RCC 7860 (cell line): ENCODE measurements at regions not wholly inside any gene's neighbourhood (a gene's known extent, or its start where the extent isn't known, plus 50 kb on each side); places are given as distances from the start of the nearest gene placed in this dataset.
"Not testable (repeated sequence)": the region's sequence is repeated elsewhere in the genome, so short reads cannot be mapped to it uniquely, and the experiment has no call there.

ENCODE experiments used
- DNase-seq: peaks from one replicate; pipeline ENCODE4 v3.0.0-alpha.2; 2015; ENCODE audit warnings: low spot score
- FAIRE-seq: peaks from 2 replicates; lab custom pipeline; 2012; peaks lifted over from hg19 to GRCh38; lab: Jason Lieb, UNC

DNA sequence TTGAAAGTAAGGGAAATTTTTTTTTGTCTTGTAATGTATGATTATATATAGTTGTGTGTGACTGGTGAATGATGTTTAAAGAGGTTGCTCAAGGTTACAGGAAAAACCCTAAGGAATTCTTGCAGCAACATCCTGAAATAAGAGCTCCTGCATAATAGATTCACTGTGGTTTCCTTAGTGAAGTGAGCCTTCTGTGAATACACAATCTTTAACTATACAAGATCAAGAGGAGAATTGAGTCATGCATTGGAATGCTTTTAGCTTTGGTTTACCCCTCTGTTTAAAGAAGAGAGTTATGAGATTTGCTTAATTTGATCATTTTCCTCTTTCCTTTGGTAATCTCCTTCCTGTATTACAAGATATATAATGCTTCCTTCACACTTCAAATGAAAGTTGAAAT, 141.6 kb upstream of the EYA4 start:
- DNase-seq (peak; percentile 83), FAIRE-seq (peak; percentile 88)

DNA sequence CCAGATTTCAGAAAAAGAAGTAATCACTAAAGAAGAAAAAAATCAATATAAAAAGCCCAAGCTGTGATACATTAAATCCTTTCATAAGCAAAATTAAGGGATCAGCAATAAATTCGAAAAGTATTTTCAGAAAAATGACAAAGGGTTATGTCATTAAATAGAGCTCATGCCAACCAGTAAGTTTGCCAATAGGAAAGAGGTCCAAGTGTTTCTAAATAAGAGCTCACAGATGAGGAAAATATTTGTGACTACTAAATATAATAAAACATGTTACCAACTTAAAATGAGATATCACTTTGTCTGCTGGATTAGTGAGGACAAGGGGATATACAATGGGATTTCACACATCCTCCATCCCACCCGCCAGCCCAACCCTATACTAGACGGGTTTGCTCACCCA, 140.3 kb upstream of the EYA4 start:
- DNase-seq, result no peak
- FAIRE-seq, result no peak

DNA sequence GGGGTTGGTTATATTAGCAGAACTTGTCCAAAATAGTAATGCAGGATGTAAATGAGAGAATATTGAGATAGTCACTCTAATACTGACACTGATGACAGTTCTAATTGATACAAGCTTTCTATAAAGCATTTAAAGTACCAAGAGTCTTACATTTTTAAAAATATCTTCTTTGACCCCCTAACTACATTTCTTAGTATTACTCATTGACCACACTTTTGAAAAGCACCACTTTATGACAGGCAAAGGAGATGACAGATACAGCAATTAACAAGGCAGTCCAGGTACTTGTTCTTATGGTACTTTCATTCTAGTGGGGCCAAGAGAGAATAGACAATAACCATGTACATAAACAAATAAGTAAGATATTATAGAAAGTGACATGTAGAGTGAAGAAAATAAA, 139.4 kb upstream of the EYA4 start:
- no peak for FAIRE-seq
- DNase-seq, result no peak

DNA sequence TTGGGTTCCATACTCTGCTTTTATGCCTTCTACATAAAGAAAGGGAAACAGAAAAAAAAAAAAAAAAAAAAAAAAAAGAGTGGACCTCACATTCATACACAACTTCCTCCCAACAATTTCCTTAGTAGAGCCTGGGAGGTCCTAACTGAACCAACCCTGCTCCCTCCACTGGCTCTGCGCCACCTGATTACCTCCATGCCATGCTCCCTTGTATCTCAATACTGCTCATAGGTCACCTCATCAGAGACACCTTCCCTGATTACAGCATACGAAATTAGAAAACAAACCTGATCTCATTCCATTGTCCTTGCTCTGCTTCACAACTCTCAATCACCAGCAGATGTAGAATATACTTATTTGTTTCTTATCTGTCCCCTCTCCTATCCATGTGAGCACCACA, 134.2 kb upstream of the EYA4 start:
- no peak for DNase-seq
- no peak for FAIRE-seq

DNA sequence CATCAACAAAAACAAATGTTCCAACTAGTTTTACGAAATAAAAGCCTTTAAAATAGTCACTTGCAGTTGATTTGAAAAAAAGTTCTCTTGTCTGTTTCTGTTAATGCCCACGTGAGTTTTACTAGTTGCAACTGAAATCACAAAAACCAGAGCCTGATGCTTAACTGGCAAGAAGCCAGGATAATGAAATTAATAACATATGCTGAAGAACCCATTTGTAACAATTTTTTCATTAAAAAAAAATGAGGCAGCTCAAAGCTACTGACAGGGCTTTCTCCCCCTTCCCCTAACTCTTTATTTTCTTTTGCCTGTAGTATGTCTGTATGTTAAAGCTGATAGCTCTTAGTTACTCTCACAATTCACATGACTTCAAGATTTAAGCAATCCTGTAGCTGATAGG, 132.7 kb upstream of the EYA4 start:
- DNase-seq (no peak), FAIRE-seq (no peak)

DNA sequence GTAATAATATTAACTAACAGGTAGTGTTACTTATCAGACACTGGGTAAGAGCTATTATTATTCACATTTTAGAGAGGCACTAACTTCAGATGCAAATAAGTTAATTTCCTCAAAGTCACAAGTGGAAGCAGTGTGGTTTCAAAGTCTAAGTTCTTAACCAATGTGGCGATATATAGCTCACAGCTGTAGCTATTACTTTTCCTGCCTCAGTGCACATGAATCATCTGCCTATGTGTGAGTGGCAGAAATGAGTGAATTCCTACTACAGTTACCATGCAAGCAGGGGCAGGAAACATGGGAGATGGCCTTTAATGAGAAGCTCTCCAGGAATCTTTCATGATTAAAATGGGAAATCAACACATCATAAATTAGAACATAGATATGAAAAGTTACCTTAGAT, 126.2 kb upstream of the EYA4 start:
- peak; percentile 52 for DNase-seq
- FAIRE-seq, result peak; percentile 82

DNA sequence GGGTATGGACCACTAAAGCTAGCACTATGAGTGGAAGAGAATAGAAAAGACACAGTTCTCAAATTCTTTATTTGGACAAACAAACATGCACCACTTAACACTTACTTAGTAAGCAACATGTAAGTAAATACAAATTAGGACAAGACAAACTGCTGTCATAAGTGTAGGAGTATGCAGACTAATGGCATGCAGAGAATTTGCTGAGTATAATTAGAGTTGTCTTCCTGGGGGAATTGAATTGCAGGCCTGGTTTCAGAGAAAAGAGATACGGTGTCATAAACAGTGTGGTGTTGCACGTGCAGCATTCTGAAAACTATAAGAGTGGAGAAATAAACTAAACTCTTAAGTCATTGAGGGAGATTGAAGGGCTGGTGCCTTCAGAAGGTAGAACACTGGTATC, 125.2 kb upstream of the EYA4 start:
- FAIRE-seq, result no peak
- no peak for DNase-seq

DNA sequence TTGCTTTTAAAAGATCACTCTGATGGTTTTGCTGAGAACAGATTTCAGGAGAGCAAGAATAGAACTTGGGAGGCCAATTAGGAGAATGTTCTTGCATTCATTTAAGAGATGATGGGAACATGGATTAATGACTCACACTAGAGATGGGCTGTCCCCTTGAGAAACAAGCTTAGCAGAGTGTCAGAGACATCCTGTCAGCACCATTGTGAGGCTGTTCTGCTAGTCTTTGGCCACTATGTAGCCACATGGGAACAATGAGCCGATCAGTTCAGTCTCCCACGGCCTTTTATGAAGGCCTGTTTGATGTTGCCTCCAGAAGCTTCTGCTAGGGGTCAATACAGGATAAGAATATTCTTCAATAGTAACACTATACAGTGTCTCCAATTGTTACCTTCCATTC, 113.0 kb upstream of the EYA4 start:
- FAIRE-seq, result no peak
- DNase-seq, result no peak

DNA sequence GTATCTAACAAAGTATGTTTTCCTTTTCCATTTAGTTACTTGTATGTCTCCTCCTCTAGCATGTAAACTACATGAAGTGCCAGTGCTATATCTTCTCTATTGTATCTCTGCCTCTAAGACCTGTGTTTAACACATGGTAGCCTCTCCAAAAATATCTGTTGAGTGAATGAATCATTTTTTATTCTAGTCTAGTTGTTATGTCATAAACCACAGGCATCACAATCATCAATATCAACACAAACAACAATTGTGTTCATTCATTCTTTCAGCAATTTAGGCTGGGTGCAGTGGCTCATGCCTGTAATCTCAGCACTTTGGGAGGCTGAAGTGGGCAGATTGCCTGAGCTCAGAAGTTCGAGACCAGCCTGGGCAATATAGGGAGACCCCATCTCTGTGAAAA, 111.6 kb upstream of the EYA4 start:
- no peak for FAIRE-seq
- no peak for DNase-seq

DNA sequence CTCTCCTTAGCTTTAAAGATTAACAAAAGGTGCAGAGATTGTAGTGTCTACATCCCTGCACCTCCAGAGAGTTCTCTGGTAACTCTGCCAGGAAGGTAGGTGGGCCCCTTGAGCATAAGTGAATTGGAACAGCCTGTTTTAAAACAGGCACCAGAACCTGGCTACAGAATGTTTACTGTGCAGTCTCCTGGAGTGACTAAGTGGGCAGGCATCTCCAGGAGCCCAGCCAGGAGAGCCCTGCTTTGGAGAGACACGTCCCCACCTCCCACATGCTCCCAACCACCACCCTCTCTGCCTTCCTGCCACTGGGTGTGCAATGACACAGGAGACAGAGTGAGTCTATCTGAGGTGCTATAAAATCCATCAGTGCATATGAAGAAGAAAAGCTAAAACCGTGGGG, 110.3 kb upstream of the EYA4 start:
- FAIRE-seq (peak; percentile 85), DNase-seq (peak; percentile 85)

DNA sequence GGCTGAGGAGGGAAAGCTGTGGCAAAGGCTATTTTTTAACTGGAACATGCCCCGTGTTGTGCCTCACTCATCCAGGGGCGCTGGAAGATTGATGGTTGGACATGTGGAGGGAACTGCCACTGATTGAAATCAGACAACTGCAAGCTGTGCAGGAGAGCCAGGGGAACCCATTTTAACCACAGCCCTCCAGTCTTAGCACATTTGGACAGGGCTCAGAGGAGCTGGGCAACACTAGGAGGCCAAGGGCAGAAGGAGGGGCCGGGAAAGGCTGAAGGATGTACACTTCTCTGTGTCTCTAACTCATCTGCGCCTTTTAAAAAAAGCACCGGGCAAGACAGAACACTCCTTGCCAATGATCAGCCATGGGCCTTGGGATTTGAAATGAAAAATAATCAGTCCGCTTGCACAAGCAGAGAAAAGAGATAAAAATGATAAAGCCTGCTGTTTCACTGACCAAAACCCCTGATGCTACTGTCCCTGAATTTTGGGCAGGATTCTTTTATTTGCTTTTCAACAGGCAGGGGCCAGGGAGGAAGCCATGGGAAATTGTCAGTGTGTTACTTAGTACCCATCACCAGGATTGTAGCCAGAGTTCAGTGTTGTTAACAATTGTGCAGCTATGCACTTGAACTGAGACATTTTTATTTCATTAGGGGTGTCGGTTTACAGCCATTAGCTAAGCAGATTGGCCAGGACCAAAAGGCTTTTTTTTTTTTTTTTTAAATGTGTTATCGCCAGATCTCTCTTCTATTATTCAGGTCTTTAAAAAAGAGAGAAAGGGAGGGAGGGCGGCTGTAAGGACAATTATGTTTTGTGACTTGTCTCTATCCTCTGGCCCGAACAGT, 109.3 kb upstream of the EYA4 start:
- FAIRE-seq (no peak), DNase-seq (no peak)

DNA sequence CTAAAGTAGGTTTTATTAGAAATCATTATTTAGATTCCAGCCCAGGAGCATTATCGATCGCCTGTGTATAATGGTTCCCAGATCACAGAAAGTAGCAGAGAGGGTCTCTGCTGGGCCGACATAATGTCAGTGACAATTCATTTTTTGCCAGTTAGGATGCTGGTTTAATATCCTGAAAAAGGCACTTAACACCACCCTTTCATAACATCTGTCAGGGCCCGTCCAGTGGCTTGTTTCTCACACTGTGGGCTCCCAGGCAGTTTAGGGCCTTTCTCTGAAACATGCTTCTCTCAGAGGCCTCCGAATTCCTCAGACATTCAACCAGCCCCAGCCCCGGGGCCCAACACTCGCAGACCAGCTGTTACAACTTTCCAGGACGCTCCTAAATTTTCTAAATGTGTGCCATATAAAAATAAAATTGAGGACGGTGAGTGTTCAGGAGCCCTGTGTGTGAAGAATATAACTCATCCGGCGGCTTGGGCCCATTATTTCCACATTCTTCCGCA, 108.6 kb upstream of the EYA4 start:
- no peak for DNase-seq

DNA sequence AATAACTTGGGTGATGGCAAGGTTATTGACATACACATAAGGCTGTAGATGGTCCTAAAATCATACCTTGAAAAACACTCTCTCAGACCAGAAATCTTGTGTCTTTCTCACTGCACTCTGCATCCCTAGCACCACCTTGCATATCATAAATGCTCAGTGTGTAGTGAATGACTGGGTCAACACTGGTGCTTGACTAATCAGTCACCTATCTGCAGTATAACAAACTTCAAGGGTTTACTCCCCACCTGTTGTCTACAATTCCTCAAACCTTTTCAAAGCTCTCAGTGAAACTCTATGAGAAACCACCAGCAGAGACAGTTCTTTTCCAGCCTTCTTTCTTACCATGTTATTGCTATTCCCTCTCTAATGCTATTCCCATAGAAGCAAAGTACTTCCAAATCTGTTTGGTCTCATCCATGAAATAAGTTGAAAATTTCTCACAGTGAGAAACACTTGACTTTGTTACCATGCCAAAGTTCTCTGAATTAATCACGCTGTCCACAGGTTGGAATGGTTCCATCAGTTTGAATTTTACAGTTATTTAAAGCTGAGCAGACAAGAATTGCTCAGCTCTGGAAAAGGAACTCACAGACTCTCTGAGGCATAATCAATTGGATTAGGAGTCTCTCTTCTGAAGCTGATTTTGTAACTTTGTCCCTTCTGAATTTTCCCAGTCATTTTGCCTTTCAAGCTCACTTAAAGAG, 104.8 kb upstream of the EYA4 start:
- no peak for FAIRE-seq
- DNase-seq, result no peak

More for the DNA sequence above, 108.6 kb upstream of the EYA4 start:
- FAIRE-seq, result no peak

DNA sequence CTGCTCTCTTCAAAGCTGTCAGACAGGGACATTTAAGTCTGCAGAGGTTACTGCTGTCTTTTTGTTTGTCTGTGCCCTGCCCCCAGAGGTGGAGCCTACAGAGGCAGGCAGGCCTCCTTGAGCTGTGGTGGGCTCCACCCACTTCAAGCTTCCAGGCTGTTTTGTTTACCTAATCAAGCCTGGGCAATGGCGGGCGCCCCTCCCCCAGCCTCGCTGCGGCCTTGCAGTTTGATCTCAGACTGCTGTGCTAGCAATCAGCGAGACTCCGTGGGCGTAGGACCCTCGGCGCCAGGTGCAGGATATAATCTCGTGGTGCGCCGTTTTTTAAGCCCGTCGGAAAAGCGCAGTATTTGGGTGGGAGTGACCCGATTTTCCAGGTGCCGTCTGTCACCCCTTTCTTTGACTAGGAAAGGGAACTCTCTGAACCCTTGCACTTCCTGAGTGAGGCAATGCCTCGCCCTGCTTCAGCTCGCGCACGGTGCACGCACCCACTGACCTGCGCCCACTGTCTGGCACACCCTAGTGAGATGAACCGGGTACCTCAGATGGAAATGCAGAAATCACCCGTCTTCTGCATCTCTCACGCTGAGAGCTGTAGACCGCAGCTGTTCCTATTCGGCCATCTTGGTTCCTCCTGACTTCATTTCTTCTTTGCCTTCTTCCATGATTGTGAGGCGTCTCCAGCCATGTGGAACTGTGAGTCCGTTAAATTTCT, 93.5 kb upstream of the EYA4 start:
- FAIRE-seq, DNase-seq: not testable (repeated sequence)

DNA sequence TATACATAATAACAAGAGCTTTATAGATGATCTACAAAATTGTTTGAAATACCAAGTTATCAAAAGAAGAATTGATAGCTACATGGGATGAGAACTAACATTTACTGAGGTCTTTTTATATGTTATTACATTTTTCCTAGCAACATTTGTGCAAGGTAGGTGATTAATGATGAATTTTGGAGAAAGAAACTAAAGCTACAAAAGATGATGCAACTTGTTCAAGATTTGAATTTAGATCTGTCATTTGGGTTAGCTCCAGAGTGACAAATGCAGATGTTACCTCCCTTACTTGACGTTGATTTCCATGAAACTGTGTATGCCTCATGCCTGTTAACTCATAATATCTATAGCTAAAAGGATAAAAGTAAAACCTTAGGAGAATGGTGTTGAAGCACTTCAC, 84.5 kb upstream of the EYA4 start:
- FAIRE-seq, result no peak

DNA sequence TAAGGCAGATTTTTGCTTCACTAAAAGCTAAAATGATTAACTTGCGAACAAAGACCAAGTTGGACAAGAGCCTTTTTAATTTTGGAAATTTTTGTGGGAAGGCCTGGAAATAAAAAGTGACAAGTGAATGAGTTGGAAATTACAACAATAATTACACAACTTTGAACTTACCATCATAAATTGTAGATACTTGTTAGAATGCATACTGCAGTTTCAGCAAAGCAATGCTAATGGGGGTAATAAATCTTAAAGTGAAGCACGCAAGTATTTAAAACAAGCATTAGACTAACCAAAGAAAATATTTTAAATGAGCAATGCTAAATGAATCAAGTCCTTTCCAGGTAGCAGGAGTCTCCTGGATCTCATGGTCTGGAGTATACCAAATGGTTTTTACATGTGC, 83.2 kb upstream of the EYA4 start:
- no peak for DNase-seq
- no peak for FAIRE-seq

More for the DNA sequence above, 84.5 kb upstream of the EYA4 start:
- no peak for DNase-seq

DNA sequence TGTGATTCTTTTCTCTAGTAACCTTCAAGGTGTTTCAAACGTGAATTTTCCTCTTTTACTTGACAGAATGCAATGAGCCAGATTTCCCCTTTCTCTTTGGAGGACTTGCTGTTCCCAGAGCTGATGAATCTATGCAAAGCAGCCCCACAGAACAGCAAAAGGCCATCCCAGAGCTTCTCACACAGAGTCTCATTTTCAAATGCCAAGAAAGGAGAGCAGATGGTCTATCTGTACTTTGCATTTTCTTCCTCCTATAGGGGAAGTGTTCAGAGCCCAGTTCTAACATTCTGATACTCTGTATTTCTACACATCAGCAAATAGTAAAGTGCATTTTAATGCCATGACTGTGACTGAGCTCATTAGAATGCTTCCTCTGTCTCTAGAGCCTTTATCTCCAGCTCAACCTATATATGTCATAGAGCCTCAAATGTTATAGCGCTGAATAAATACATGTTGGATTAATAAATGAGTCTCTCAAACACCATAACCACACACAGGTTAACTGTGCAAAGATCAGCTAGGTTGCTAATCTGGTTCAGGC, 81.8 kb upstream of the EYA4 start:
- DNase-seq (no peak), FAIRE-seq (no peak)

DNA sequence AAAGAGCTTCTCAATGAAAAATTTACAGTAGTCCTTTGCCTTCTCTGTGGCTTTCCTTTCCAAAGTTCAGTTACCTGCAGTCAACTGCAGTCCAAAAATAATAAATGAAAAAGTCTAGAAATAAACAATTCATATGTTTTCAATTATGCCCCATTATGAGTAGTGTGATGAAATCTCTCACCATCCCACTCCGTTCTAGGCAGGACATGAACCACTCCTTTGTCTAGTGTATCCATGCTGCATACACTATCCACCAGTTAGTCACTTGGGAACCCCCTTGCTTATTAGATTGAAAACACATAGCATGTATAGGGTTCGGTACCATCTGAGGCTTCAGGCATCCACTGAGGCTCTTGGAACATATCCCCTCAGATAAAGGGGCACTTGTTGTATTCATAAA, 80.6 kb upstream of the EYA4 start:
- no peak for DNase-seq
- no peak for FAIRE-seq

DNA sequence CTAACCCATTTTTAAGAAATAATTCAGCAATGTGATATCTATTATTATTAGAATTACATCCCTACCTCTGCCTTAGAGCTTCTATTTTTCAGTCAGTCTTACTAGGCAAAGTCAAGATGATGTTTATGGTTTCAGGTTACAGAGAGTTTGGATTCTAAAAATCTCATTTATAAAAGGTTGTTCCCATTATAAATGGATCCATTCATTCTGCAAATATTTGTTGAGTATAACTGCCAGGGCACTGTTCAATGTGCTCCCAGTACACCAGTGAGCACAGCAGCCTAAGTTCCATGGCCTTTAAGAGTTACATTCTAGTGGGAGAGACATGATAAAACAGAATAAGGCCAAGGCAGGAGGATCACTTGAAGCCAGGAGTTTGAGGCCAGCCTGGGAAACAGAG, 75.9 kb upstream of the EYA4 start:
- FAIRE-seq, result no peak
- no peak for DNase-seq

DNA sequence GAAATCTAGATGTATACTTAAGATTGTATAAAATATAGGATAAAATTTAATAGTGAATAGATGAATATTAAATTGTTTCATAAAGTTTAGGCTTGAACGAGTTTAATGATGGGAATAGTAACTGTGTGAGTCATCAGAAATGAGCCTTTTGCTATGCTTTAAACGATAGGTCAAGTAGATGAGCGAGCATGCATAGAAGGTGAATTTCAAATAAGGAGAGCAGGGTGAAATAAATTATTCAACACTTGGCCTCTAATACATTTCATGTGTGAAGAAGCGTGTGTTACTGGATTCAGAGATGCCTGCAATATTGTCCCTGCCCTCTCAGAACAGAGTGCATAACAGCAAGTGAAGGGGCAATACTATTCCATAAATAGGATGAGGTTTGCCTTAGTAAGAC, 74.4 kb upstream of the EYA4 start:
- DNase-seq (no peak), FAIRE-seq (no peak)

DNA sequence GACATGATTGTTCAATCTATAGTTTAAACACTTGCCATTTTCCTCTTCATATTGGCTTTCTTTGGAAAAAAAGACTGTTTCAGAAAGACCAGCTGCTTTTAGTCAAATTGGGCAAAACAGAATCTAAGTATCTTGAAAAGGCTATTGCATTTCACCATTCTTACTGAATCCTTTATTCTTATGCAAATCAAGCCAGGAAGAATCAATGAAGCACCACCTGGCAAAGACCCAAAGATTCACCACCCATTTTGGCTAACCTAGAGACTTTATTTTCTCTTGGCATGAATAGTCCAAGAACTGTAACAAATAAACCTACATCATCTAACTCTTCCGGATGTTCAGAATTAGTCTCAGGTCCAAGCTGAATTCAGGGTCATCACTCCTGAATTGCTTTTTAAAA, 71.3 kb upstream of the EYA4 start:
- no peak for FAIRE-seq
- no peak for DNase-seq
